Activated CD8-positive, alpha-beta T cell treated with anti-CD3 and anti-CD28 coated beads for 36 hours (primary cell): ENCODE measurements at regions not wholly inside any gene's neighbourhood (a gene's known extent, or its start where the extent isn't known, plus 50 kb on each side); places are given as distances from the start of the nearest gene placed in this dataset.

Source experiments
- ATAC-seq: fragments of 200-7000 bp; cut with Tn5 transposase; one replicate; pipeline ENCODE4 v1.10.0; 2021; ENCODE audit warnings: mild to moderate bottlenecking, moderate library complexity
- CTCF ChIA-PET: fragments of 350-600 bp; sonication (Branson Sonifier 250); formaldehyde crosslinking; loops from one replicate; lab custom pipeline; 2021; ENCODE audit warnings: antibody characterized with exemption; lab: Charles Lee
- POLR2A ChIA-PET: fragments of 350-600 bp; sonication (Branson Sonifier 250); formaldehyde crosslinking; loops from one replicate; lab custom pipeline; 2021; ENCODE audit warnings: antibody characterized with exemption; lab: Charles Lee
- DNase-seq: peaks from one replicate; pipeline ENCODE4 v3.0.0-alpha.2; 2020
- H3K27ac Mint-ChIP-seq: one replicate; pipeline ENCODE4 v1.8.0; 2021; ENCODE audit warnings: mild to moderate bottlenecking, mixed read lengths
- H3K27me3 Mint-ChIP-seq: one replicate; pipeline ENCODE4 v1.8.0; 2021; ENCODE audit warnings: mixed read lengths
- H3K36me3 Mint-ChIP-seq: one replicate; pipeline ENCODE4 v1.8.0; 2021; ENCODE audit warnings: low read depth, mixed read lengths
- H3K4me1 Mint-ChIP-seq: one replicate; pipeline ENCODE4 v1.8.0; 2021; ENCODE audit warnings: low read depth, mixed read lengths
- H3K4me3 Mint-ChIP-seq: one replicate; pipeline ENCODE4 v1.8.0; 2021; ENCODE audit warnings: mild to moderate bottlenecking, moderate library complexity, mixed read lengths
- H3K9me3 Mint-ChIP-seq: one replicate; pipeline ENCODE4 v1.8.0; 2021; ENCODE audit warnings: mixed read lengths
- CTCF ChIP-seq: fragments of 200-600 bp; IDR thresholded peaks from one replicate; pipeline ENCODE4 v1.8.0; 2022; ENCODE audit warnings: antibody characterized with exemption, mild to moderate bottlenecking
- intact Hi-C: fragments of 100-400 bp; cut with micrococcal nuclease; formaldehyde crosslinking; loops from one replicate; pipeline ENCODE4 v1.10.0; 2022

- intact Hi-C loops: no loop called here
- CTCF ChIA-PET: interaction anchor here (5.6 kb wide), 1 partner anchor 13 kb away, joined by 38 read pairs; no protein-coding TSS in a partner anchor
These were observed 66.2 kb upstream of the WDR26 start for GRCh38 chr1:224500796-224501195.

GRCh38 chr1:224501836-224502235 lies 67.2 kb upstream of the WDR26 start:
- no peak overlapping the region for H3K27ac Mint-ChIP-seq
- no peak overlapping the region for H3K4me3 Mint-ChIP-seq
- H3K9me3 Mint-ChIP-seq: peaks cover 5% of the 10 kb centered on the region
- POLR2A ChIA-PET: no interaction called here
- CTCF ChIA-PET: interaction anchor here (5.6 kb wide), 1 partner anchor 12 kb away, joined by 38 read pairs; no protein-coding TSS in a partner anchor
- H3K4me1 Mint-ChIP-seq: peaks cover 53% of the 10 kb centered on the region
- intact Hi-C loops: no loop called here
- no peak for TF ChIP-seq CTCF
- DNase-seq (no peak), ATAC-seq (no peak)
- H3K36me3 Mint-ChIP-seq: no peaks in the 10 kb centered on the region
- no peaks in the 10 kb centered on the region for H3K27me3 Mint-ChIP-seq

More at GRCh38 chr1:224500796-224501195, 66.2 kb upstream of the WDR26 start:
- Mint-ChIP-seq H3K27me3 (no peaks in the 10 kb centered on the region), H3K27ac (no peak overlapping the region), H3K4me3 (no peak overlapping the region), H3K36me3 (no peaks in the 10 kb centered on the region), H3K9me3 (peaks cover 7% of the 10 kb centered on the region), H3K4me1 (peaks cover 56% of the 10 kb centered on the region)
- DNase-seq: no peak
- no peak for ATAC-seq
- POLR2A ChIA-PET: no interaction called here
- TF ChIP-seq CTCF: no peak

- H3K36me3 Mint-ChIP-seq: no peaks in the 10 kb centered on the region
- H3K9me3 Mint-ChIP-seq: peaks cover under 1% of the 10 kb centered on the region
- DNase-seq (no peak), ATAC-seq (no peak)
- H3K27ac Mint-ChIP-seq: no peak overlapping the region
- ChIA-PET CTCF (interaction anchor here (5.6 kb wide), 1 partner anchor 11 kb away, joined by 38 read pairs; no protein-coding TSS in a partner anchor), POLR2A (no interaction called here)
- intact Hi-C loops: no loop called here
- peaks cover 46% of the 10 kb centered on the region for H3K4me1 Mint-ChIP-seq
- no peak for TF ChIP-seq CTCF
- no peaks in the 10 kb centered on the region for H3K27me3 Mint-ChIP-seq
- H3K4me3 Mint-ChIP-seq: no peak overlapping the region
These were observed 68.0 kb upstream of the WDR26 start for GRCh38 chr1:224502459-224503160.

- ATAC-seq (peak; percentile 74), DNase-seq (peak; percentile 53)
- peak; percentile 14 for TF ChIP-seq CTCF
- no peaks in the 10 kb centered on the region for H3K27me3 Mint-ChIP-seq
- ChIA-PET CTCF (interaction anchor here (0.9 to 5.6 kb wide), 2 partner anchors 11 to 45 kb away, joined by 3 to 38 read pairs; no protein-coding TSS in a partner anchor), POLR2A (interaction anchor here (1.0 kb wide), 1 partner anchor 32 kb away, joined by 3 read pairs; no protein-coding TSS in a partner anchor)
- no peak overlapping the region for H3K27ac Mint-ChIP-seq
- no peaks in the 10 kb centered on the region for H3K9me3 Mint-ChIP-seq
- H3K36me3 Mint-ChIP-seq: no peaks in the 10 kb centered on the region
- H3K4me3 Mint-ChIP-seq: no peak overlapping the region
- intact Hi-C loops: no loop called here
- peaks cover 37% of the 10 kb centered on the region for H3K4me1 Mint-ChIP-seq
These were observed 68.8 kb upstream of the WDR26 start for GRCh38 chr1:224503161-224504118.
